Loucy (cell line): ENCODE measurements at regions not wholly inside any gene's neighbourhood (a gene's known extent, or its start where the extent isn't known, plus 50 kb on each side); places are given as distances from the start of the nearest gene placed in this dataset.

ENCODE experiments used
- EZH2phosphoT487 ChIP-seq: fragments of 200-600 bp; IDR thresholded peaks from 2 replicates; pipeline ENCODE4 v1.6.1; 2018; ENCODE audit warnings: antibody characterized with exemption, mild to moderate bottlenecking, moderate library complexity, borderline replicate concordance
- TF ChIP-seq, protein P1 (sequence below): fragments of 200-600 bp; sonication (generic); conservative IDR thresholded peaks from 2 replicates; pipeline ENCODE4 v1.5.1; 2014; ENCODE audit warnings: mild to moderate bottlenecking, antibody characterized with exemption, low read length

DNA sequence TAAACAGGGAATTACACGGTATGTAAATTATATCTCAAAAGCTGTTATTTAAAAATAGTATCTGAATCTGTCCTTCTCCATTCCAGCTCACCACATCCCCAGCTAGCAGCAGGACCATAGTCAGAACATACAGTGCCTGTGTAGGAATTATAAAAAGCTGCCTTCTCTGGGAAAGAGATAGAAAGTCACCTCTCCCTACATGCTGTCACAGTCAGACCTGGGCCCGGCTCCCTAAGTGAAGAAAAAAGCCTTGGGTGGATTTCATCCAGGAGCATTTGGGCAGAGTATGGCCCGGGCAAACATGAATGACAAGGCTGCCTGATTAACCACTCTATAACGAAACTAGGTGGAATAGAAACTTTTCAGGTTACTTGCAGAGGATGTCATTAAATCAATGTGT, 144.1 kb downstream of the CNTN3 start:
- TF ChIP-seq, protein P1, sequence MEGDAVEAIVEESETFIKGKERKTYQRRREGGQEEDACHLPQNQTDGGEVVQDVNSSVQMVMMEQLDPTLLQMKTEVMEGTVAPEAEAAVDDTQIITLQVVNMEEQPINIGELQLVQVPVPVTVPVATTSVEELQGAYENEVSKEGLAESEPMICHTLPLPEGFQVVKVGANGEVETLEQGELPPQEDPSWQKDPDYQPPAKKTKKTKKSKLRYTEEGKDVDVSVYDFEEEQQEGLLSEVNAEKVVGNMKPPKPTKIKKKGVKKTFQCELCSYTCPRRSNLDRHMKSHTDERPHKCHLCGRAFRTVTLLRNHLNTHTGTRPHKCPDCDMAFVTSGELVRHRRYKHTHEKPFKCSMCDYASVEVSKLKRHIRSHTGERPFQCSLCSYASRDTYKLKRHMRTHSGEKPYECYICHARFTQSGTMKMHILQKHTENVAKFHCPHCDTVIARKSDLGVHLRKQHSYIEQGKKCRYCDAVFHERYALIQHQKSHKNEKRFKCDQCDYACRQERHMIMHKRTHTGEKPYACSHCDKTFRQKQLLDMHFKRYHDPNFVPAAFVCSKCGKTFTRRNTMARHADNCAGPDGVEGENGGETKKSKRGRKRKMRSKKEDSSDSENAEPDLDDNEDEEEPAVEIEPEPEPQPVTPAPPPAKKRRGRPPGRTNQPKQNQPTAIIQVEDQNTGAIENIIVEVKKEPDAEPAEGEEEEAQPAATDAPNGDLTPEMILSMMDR = no peak
- no peak for TF ChIP-seq EZH2phosphoT487
